ENCODE measurements at regions not wholly inside any gene's neighbourhood (a gene's known extent, or its start where the extent isn't known, plus 50 kb on each side); places are given as distances from the start of the nearest gene placed in this dataset.

DNA sequence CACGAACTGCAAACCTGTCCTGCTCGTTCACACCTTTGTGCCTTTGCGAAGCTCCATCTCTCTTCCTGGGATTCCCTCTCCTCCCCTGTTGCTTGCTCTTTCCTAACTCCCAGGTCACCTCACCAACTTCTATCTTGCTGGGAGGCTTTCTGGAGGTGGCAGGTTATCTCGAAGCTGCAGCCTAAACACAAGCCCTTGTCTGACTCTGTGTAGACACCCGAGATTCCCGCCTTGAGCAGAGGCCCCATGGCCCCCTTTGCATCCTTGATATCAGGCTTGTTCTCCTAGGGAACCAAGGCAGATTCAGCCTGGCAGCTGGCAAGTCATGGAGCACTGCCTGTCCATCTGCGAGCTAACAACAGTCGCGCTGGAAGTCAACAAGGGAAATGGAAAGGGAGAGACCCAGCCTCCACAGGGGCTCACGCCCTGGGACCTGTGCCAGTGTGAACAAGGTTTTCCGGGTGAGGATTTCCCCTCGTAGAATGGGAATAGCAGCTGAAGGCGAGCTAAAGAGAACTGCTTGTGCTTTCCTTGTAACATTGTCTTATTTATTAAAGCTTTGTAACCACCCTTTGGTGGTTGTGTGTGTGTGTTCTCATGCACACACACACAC is 109.5 kb upstream of the JUN start:
- DNase-seq, result peak; percentile 10 to 54

DNA sequence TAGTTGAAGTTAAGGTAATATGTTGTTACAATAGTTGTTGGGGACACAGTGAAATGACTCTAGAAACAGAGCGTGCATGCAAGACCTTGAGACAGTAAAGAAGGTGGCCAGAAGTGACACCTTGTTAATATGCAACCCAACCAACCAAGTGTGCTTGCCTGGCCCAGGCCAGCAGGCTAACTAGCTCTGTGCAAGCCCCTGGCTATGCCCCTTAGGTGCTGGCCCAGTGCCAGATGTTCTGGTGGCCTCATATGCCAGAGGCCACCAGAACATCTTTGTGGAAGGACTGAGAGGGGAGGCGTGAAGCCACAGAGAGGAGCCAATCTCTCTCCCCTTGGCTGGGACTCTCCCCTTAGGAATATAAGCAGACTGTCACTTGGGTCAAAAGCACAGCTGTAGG is 111.2 kb upstream of the JUN start:
- DNase-seq, result no peak

GRCh38 chr1:58895559-58896145 is 111.8 kb upstream of the JUN start:
- DNase-seq, result no peak

- DNase-seq, result peak; percentile 8 to 43
Observed at GRCh38 chr1:58896246-58897183, 112.7 kb upstream of the JUN start.

DNA sequence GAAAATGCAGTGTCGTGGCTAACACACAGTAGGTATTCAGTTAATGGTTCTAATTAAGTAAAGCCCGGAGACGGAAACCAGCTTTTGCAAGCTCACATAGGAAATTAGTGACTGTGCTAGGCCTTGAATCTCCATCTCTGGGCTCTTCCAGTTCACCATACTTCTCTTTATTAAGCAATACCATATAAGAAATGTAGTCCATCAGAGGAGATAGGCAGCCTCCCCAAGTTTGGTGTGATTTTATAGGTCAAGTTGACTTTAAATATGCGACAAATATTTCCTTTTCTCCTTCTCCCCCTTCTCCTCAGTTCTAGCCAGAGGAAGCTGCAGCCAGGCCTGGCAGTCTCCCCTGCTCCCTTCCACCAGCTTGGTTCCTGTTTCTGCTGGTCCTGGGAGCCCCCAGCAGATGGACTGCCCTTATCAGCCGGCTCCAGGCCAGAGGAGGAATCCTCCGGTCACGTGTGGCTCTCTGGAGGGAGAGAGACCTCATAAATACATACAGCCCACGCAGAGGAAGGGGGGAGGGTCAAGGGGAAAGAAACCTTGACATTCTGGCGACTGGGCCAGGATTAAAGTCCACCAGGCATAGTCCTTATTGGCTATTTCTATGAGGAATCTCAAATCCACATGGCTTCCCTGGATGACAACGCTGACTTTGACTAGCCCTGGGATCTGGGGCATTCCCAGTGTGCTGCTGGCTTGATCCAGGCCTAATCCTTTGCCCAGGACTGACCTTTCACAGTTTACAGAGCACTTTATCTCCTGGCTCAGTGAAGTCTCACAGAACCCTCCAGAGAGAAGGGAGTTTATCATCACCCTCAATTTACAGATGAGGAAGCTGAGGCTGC is 115.1 kb upstream of the JUN start:
- peak; percentile 27 to 67 for DNase-seq

DNA sequence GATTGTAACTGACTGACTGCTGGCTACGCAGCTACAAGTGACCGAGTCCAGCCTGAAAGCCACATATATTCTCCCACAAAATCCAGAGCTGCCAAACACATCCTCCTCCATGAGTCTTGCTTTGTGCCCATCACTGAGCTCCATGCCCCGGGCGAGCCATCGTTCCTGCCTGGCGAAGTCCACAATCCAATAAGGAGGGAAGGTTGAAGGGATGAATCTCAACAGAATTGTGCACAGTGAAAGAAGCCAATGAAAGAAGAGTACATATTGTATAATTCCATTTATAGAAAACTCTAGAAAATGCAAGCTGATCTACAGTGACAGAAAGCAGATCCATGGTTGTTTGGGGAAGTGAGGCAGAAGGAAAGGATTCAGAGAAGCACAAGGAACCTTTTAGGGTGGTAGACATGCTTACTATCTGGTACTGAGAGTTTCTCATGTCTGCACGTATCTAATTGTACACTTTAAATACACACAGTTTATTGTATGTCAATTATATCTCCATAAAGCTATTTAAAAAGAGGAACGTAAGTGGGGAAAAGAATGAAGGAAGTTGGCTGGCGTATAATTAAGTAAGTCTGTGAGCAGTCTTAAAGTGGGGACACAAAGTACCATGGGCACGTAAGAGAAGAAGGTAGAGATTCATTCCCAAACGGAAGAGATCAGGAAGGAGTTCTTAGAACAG is 115.9 kb upstream of the JUN start:
- no peak for DNase-seq

- no peak for DNase-seq
Observed at GRCh38 chr1:58900396-58900795, 116.5 kb upstream of the JUN start.

GRCh38 chr1:58901008-58901407 is 117.2 kb upstream of the JUN start:
- peak in 1 of 2 experiments; percentile 26 for DNase-seq

- DNase-seq, result no peak
Observed at GRCh38 chr1:58902830-58903513, 119.1 kb upstream of the JUN start.

- peak in 1 of 2 experiments; percentile 31 for DNase-seq
Observed at GRCh38 chr1:58903514-58904298, 119.9 kb upstream of the JUN start.

DNA sequence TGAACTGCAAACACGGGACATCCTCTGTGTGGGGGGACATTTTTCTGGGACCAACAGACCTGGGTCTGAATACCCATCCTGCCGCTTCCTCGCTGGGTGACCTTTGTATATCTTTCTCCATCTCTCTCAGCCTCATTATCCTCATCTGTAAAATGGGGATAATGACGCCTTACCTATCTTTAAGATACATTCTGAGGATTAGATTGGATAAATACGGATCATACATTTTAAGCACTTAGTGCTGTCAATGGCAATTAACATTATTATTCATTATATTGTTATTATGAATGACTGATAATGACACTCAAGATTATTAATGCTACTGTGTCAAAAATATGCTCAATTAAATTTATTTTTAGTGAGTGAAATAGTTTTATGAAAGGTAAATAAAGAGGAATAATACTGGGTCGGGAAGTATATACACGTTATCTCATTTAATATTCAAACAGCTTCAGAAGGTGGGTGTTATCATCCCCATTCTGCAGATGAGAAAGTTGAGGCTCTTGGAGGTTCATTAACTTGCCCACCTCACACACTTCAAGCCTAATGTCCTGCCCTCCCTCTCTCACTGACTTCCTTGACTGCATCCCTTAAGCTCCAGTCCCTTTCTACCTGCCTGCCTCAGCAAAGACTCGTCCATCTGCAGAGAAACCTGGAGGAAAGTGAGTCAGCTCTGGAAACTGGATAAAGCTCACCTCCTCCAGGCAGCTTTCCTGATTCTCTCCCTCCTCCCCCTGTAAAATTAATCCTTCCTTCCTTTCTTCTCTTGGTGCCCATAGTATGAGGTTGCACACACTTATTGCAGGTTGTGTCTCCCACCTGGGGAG is 120.7 kb upstream of the JUN start:
- no peak for DNase-seq

DNA sequence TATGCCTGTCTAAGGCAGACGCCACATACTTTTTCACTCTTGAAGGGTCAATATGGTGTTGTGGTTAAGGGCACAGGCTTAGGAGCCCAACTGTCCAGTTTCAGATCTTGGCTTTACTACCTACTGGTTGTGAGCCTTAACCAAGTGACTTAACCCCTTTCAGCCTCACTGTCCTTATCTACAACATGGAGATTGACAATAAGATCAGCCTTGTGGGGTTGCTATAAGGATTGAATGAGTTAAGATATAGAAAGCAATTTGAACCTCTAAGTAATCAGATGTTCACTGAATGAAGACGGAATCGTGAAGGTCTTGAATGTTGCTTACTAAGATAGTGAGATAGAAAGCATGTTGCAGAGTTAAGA is 121.3 kb upstream of the JUN start:
- DNase-seq, result no peak

DNA sequence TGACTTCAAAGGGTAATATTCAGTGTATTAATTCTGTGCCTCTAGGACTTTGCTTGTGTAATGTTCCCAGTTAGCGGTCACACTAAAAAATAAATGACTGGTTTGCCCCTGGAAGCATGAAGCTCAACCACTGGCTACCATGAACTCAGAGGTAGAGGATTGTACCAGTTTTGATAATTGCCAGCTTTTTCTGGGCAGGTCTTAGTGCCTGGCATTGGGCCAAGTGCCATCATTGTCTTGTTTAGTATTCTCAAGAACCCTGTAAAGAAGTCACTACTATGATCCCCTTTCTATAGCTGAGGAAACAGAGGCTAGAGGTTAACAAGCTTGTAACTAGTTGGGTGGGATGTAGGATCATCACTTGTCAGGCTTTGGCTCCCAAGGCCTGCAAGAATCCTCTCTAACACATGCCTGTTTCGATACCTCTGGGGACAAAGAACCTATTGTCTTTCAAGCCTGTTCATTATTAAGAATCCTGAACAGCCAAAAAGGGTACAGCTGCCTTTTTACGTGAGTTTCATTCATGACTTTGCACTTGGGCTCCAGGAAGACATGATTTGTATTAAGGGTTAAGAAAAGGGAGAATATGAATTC is 121.9 kb upstream of the JUN start:
- DNase-seq, result no peak

DNA sequence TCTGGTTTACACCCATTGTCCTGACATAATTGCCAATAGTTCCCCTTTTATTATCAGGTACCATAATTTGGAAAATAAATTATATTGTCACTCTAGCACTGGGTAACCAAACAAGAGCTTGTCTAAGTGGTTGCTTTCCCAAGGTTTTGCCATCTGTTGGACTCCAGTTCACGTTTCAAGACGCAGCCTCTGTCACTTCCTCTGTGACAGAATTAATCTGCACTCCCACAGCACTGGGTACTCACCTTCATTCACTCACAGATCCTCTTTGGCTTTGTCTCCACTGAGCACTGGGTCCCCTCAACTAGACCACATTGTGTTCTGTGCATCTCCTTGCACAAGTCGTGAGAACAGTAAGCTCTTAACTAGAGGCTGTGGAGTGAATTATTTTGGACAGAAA is 123.6 kb upstream of the JUN start:
- peak; percentile 57 to 76 for DNase-seq

DNA sequence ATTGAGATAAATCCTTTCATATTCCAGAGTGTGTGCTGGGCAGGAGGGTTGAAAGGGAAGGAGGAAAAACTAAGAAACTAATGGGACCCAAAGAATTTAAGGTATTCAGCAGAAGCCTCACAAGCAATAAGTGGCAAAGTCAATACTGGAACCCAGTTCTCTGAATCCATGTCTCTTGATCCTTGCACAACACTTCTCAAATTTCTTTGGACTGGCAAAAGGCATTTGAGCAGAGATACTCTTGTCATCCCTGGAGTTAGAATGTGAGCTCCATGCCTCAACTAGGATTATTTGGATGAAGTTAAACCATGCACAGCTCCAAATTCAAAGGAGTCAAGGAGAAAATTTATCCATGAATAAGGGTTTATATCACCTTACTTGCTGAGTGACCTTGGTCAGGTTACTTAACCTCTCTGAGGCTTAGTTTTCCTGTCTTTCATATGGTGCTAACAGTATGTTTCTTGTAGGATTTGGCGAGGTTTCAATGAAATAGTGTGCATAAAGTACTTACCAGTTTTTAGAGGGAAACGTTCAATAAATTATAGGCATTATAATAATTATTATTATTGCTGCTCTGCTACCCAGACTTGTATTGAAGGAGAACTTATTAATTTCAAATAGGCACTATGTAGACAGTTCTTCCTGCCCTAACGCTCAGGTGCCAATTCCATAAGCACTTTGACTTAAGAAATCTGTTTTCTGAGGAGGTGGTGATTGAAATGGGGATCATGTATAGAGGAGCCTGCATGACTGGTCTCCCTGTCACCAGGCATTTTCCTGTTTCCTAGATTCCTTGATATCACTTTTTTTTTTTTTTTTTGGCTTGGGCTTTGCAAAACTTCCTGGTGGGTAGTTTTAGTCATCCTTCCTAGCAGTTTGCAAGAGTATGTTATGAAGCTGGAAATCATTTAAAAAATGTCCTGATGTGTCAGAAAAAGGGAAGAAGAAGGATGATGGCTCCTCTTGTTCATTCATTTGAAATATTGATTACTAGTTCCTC is 125.0 kb upstream of the JUN start:
- DNase-seq, result no peak

GRCh38 chr1:58909914-58910681 is 126.3 kb upstream of the JUN start:
- DNase-seq, result no peak

GRCh38 chr1:58911841-58912499 is 128.1 kb upstream of the JUN start:
- DNase-seq, result no peak
